ACC112 (cell line): ENCODE measurements at regions not wholly inside any gene's neighbourhood (a gene's known extent, or its start where the extent isn't known, plus 50 kb on each side); places are given as distances from the start of the nearest gene placed in this dataset.

Source experiments
- H2AFZ ChIP-seq: fragments of 200-600 bp; sonication (generic); one replicate; pipeline ENCODE4 v1.6.0; 2017; ENCODE audit warnings: antibody characterized with exemption, low read length; ENCODE audit not compliant: unreplicated experiment
- H3K27ac ChIP-seq: fragments of 200-600 bp; sonication (generic); 2 replicates; pipeline ENCODE4 v1.5.1; 2014; ENCODE audit warnings: low read depth, mild to moderate bottlenecking, antibody characterized with exemption, low read length, moderate library complexity
- H3K27me3 ChIP-seq: fragments of 200-600 bp; sonication (generic); 2 replicates; pipeline ENCODE4 v1.6.1; 2014; ENCODE audit warnings: mild to moderate bottlenecking, antibody characterized with exemption, low read length, moderate library complexity, mixed read lengths; ENCODE audit not compliant: insufficient read depth
- H3K36me3 ChIP-seq: fragments of 200-600 bp; sonication (generic); 2 replicates; pipeline ENCODE4 v1.6.1; 2016; ENCODE audit warnings: mild to moderate bottlenecking, antibody characterized with exemption, low read length, moderate library complexity, mixed read lengths; ENCODE audit not compliant: insufficient read depth
- H3K4me1 ChIP-seq: fragments of 200-600 bp; sonication (generic); one replicate; pipeline ENCODE4 v1.6.1; 2016; ENCODE audit warnings: low read length, mixed read lengths; ENCODE audit not compliant: insufficient read depth, unreplicated experiment, control insufficient read depth
- H3K4me3 ChIP-seq: fragments of 200-600 bp; sonication (generic); 2 replicates; pipeline ENCODE4 v1.5.1; 2014; ENCODE audit warnings: mild to moderate bottlenecking, low read depth, low read length
- H3K79me2 ChIP-seq: fragments of 200-600 bp; sonication (generic); one replicate; pipeline ENCODE4 v1.6.0; 2016; ENCODE audit warnings: low read length; ENCODE audit not compliant: control insufficient read depth, unreplicated experiment, insufficient read depth

- no peaks in the 10 kb centered on the region for H3K27me3 ChIP-seq
Observed at GRCh38 chr1:9179463-9180110, 50.7 kb upstream of the GPR157 start.

GRCh38 chr1:9180111-9180819, 51.4 kb upstream of the GPR157 start:
- Histone ChIP-seq H3K4me1 (peaks cover 11% of the 10 kb centered on the region), H3K79me2 (peaks cover 46% of the 10 kb centered on the region), H3K27ac (no peak overlapping the region), H2AFZ (no peak overlapping the region), H3K36me3 (no peaks in the 10 kb centered on the region; the same call in 1 of the 2 replicates), H3K27me3 (no peaks in the 10 kb centered on the region), H3K4me3 (peak overlapping the region; percentile 89)

More at GRCh38 chr1:9179463-9180110, 50.7 kb upstream of the GPR157 start:
- Histone ChIP-seq H3K4me3 (no peak overlapping the region), H3K27ac (no peak overlapping the region), H3K79me2 (peaks cover 44% of the 10 kb centered on the region), H2AFZ (no peak overlapping the region), H3K4me1 (peaks cover 11% of the 10 kb centered on the region), H3K36me3 (no peaks in the 10 kb centered on the region; the same call in 1 of the 2 replicates)

GRCh38 chr1:9181176-9181906, 52.4 kb upstream of the GPR157 start:
- peaks cover 11% of the 10 kb centered on the region for H3K4me1 ChIP-seq
- H3K27me3 ChIP-seq, result no peaks in the 10 kb centered on the region
- peak overlapping the region; percentile 46 for H2AFZ ChIP-seq
- peaks cover 42% of the 10 kb centered on the region for H3K79me2 ChIP-seq
- no peaks in the 10 kb centered on the region; the same call in 1 of the 2 replicates for H3K36me3 ChIP-seq
- H3K27ac ChIP-seq, result peak overlapping the region; percentile 65
- peak overlapping the region; percentile 89 for H3K4me3 ChIP-seq

- Histone ChIP-seq H3K27me3 (no peaks in the 10 kb centered on the region), H3K79me2 (peaks cover 38% of the 10 kb centered on the region), H3K4me3 (peak overlapping the region; percentile 89), H3K36me3 (no peaks in the 10 kb centered on the region; the same call in 1 of the 2 replicates), H3K4me1 (peaks cover 11% of the 10 kb centered on the region), H2AFZ (peak overlapping the region; percentile 46), H3K27ac (peak overlapping the region; percentile 65)
Observed at GRCh38 chr1:9181990-9182783, 52.4 kb upstream of the H6PD start.

- no peaks in the 10 kb centered on the region; the same call in 1 of the 2 replicates for H3K36me3 ChIP-seq
- peak overlapping the region; percentile 36 for H2AFZ ChIP-seq
- H3K27me3 ChIP-seq, result no peaks in the 10 kb centered on the region
- peaks cover 37% of the 10 kb centered on the region for H3K79me2 ChIP-seq
- H3K4me3 ChIP-seq, result peak overlapping the region; percentile 89
- peak overlapping the region; percentile 65 for H3K27ac ChIP-seq
- peaks cover 11% of the 10 kb centered on the region for H3K4me1 ChIP-seq
Observed at GRCh38 chr1:9182784-9183257, 51.8 kb upstream of the H6PD start.

- Histone ChIP-seq H3K27me3 (no peaks in the 10 kb centered on the region), H3K27ac (no peak overlapping the region), H3K79me2 (peaks cover 34% of the 10 kb centered on the region), H3K36me3 (no peaks in the 10 kb centered on the region; the same call in 1 of the 2 replicates), H3K4me1 (peaks cover 11% of the 10 kb centered on the region), H2AFZ (peak overlapping the region; percentile 36), H3K4me3 (peak overlapping the region; percentile 89)
Observed at GRCh38 chr1:9183441-9183840, 51.1 kb upstream of the H6PD start.

- peaks cover 11% of the 10 kb centered on the region for H3K4me1 ChIP-seq
- H3K36me3 ChIP-seq, result no peaks in the 10 kb centered on the region
- no peaks in the 10 kb centered on the region for H3K27me3 ChIP-seq
- H3K4me3 ChIP-seq, result peak overlapping the region; percentile 89
- no peak overlapping the region for H3K27ac ChIP-seq
- peaks cover 32% of the 10 kb centered on the region for H3K79me2 ChIP-seq
- no peak overlapping the region for H2AFZ ChIP-seq
Observed at GRCh38 chr1:9183898-9184297, 50.7 kb upstream of the H6PD start.

- Histone ChIP-seq H3K4me3 (no peak overlapping the region; the same call in 1 of the 2 replicates), H2AFZ (no peak overlapping the region), H3K27me3 (no peaks in the 10 kb centered on the region), H3K4me1 (peaks cover 11% of the 10 kb centered on the region), H3K27ac (no peak overlapping the region), H3K36me3 (no peaks in the 10 kb centered on the region), H3K79me2 (peaks cover 25% of the 10 kb centered on the region)
Observed at GRCh38 chr1:9184749-9185148, 49.8 kb upstream of the H6PD start.
